NCI-H2029 (cell line): ENCODE measurements at regions not wholly inside any gene's neighbourhood (a gene's known extent, or its start where the extent isn't known, plus 50 kb on each side); places are given as distances from the start of the nearest gene placed in this dataset.
"Not testable (repeated sequence)": the region's sequence is repeated elsewhere in the genome, so short reads cannot be mapped to it uniquely, and the experiment has no call there.

Experiments used
- DNase-seq: peaks from one replicate; lab custom pipeline; 2025; lab: John Stamatoyannopoulos, UW

- DNase-seq = no peak
These were observed 1236.5 kb upstream of the TENM3 start for GRCh38 chr4:181006499-181007260.

- no peak for DNase-seq
These were observed 1235.5 kb upstream of the TENM3 start for GRCh38 chr4:181007751-181008150.

- DNase-seq = no peak
These were observed 1235.0 kb upstream of the TENM3 start for GRCh38 chr4:181008164-181008563.

GRCh38 chr4:181013162-181013561 lies 1230.0 kb upstream of the TENM3 start:
- DNase-seq = no peak

GRCh38 chr4:181017038-181017437 lies 1226.2 kb upstream of the TENM3 start:
- DNase-seq = no peak

- no peak for DNase-seq
These were observed 1224.7 kb upstream of the TENM3 start for GRCh38 chr4:181018472-181018871.

GRCh38 chr4:181018913-181019312 lies 1224.3 kb upstream of the TENM3 start:
- no peak for DNase-seq

GRCh38 chr4:181020456-181020855 lies 1222.7 kb upstream of the TENM3 start:
- no peak for DNase-seq

GRCh38 chr4:181021213-181021612 lies 1222.0 kb upstream of the TENM3 start:
- DNase-seq = no peak

GRCh38 chr4:181030135-181030921 lies 1212.9 kb upstream of the TENM3 start:
- DNase-seq = not testable (repeated sequence)

- no peak for DNase-seq
These were observed 1212.2 kb upstream of the TENM3 start for GRCh38 chr4:181030961-181031360.

GRCh38 chr4:181043486-181043885 lies 1199.7 kb upstream of the TENM3 start:
- no peak for DNase-seq

GRCh38 chr4:181046809-181047208 lies 1196.4 kb upstream of the TENM3 start:
- no peak for DNase-seq

GRCh38 chr4:181051931-181052330 lies 1191.3 kb upstream of the TENM3 start:
- no peak for DNase-seq

- DNase-seq = no peak
These were observed 1181.4 kb upstream of the TENM3 start for GRCh38 chr4:181061787-181062186.

- DNase-seq = no peak
These were observed 1180.0 kb upstream of the TENM3 start for GRCh38 chr4:181063212-181063611.

GRCh38 chr4:181077341-181077740 lies 1165.9 kb upstream of the TENM3 start:
- DNase-seq = no peak

GRCh38 chr4:181078196-181078595 lies 1165.0 kb upstream of the TENM3 start:
- no peak for DNase-seq

- DNase-seq = no peak
These were observed 1159.3 kb upstream of the TENM3 start for GRCh38 chr4:181083757-181084361.

GRCh38 chr4:181085557-181085956 lies 1157.6 kb upstream of the TENM3 start:
- no peak for DNase-seq

GRCh38 chr4:181105487-181105886 lies 1137.7 kb upstream of the TENM3 start:
- DNase-seq = no peak

GRCh38 chr4:181106398-181106797 lies 1136.8 kb upstream of the TENM3 start:
- DNase-seq = no peak

- DNase-seq = no peak
These were observed 1135.0 kb upstream of the TENM3 start for GRCh38 chr4:181108237-181108636.
